ENCODE measurements at regions not wholly inside any gene's neighbourhood (a gene's known extent, or its start where the extent isn't known, plus 50 kb on each side); places are given as distances from the start of the nearest gene placed in this dataset.

GRCh38 chr14:87109271-87109670 lies 883.7 kb downstream of the GALC start:
- TF ChIP-seq CTCF (IDR thresholded peaks at IDR 0.05) = no peak
- no peak for TF ChIP-seq POLR2A (IDR thresholded peaks at IDR 0.05)

Measured in body of pancreas (tissue), 4 donors.